ENCODE measurements at regions not wholly inside any gene's neighbourhood (a gene's known extent, or its start where the extent isn't known, plus 50 kb on each side); places are given as distances from the start of the nearest gene placed in this dataset.

DNA sequence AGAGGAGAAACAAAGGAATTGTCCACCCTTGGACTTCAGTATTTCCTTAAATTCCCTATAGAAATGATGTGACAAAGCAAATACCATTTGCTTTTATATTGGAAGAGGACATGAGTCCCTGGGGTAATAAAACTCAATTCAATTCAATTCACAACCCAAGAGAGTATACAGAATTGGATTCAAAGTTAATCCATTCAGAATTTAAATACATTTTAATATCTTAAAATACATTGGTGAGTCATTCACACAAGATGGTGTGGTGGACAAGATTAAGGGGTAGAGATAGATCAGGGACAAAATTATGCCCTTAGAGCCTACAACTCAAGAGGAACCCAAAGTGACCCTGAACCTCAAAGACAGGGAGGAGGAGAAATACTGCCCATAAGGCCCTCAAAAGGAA lies 495.0 kb upstream of the TMPO start:
- Mint-ChIP-seq H3K9me3 (peaks cover 0 to 2% (median 0%) of the 10 kb centered on the region in 7 donors), H3K36me3 (no peaks in the 10 kb centered on the region), H3K27ac (no peak overlapping the region), H3K4me1 (no peaks in the 10 kb centered on the region), H3K27me3 (ENCODE audit: low read depth in 3 of 3) (peaks cover 0 to 3% (median 2%) of the 10 kb centered on the region in 3 donors), H3K4me3 (no peak overlapping the region)
- Histone ChIP-seq H3K9ac (ENCODE audit: insufficient read depth, low read length, poor library complexity, severe bottlenecking) (no peak overlapping the region), H3K27me3 (ENCODE audit: control insufficient read depth in 2 of 2, insufficient read depth in 2 of 2, low read length in 2 of 2) (no peaks in the 10 kb centered on the region), H2AFZ (ENCODE audit: insufficient read depth, low read depth, low read length, poor library complexity, severe bottlenecking) (no peak overlapping the region), H4K20me1 (ENCODE audit: insufficient read depth, low read length) (no peaks in the 10 kb centered on the region), H3K36me3 (replicated peaks in 1 of 2; ENCODE audit: control insufficient read depth in 1 of 2, insufficient read depth in 2 of 2, low read length in 2 of 2) (no peaks in the 10 kb centered on the region), H3K4me1 (ENCODE audit: control insufficient read depth in 1 of 2, insufficient read depth in 2 of 2, low read length in 2 of 2) (no peaks in the 10 kb centered on the region), H3K27ac (ENCODE audit: low read depth in 1 of 2, low read length in 2 of 2) (no peak overlapping the region), H3K79me2 (ENCODE audit: insufficient read depth, low read length) (no peaks in the 10 kb centered on the region), H3K4me2 (replicated peaks; ENCODE audit: extremely low read depth, low read length, poor library complexity, severe bottlenecking) (no peak overlapping the region), H3K4me3 (replicated peaks in 1 of 3; ENCODE audit: low read depth in 2 of 3, low read length in 3 of 3) (no peak overlapping the region), H3K9me3 (replicated peaks in 1 of 2; ENCODE audit: control insufficient read depth in 1 of 2, insufficient read depth in 1 of 2, low read length in 2 of 2) (no peaks in the 10 kb centered on the region)
- no peak for TF ChIP-seq CTCF (IDR thresholded peaks at IDR 0.05)
- no peak for DNase-seq
- intact Hi-C loops (cut with micrococcal nuclease): no loop called here

DNA sequence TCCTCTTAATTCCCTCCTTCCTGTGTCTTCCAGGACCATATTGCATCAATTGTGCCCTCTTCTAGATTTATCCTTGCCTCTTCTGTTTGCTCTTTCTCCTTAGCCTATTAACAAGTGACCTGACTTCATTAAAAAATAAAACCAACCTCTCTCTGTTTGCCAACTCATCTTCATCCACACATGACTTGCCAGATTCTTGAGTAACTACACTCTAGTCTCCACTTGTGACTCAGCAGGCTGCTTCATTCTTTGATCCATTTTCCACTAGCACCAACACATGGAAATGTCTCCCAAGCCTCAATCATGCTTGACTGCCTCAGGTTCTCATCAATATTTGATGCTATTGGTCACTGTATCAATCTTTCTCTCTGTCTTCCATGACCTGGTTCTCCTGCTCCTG lies 492.4 kb upstream of the TMPO start:
- no peak for TF ChIP-seq CTCF (IDR thresholded peaks at IDR 0.05)
- Histone ChIP-seq H3K79me2 (ENCODE audit: insufficient read depth, low read length) (no peaks in the 10 kb centered on the region), H3K36me3 (replicated peaks in 1 of 2; ENCODE audit: control insufficient read depth in 1 of 2, insufficient read depth in 2 of 2, low read length in 2 of 2) (no peaks in the 10 kb centered on the region), H4K20me1 (ENCODE audit: insufficient read depth, low read length) (no peaks in the 10 kb centered on the region), H3K27me3 (ENCODE audit: control insufficient read depth in 2 of 2, insufficient read depth in 2 of 2, low read length in 2 of 2) (no peaks in the 10 kb centered on the region), H3K9me3 (replicated peaks in 1 of 2; ENCODE audit: control insufficient read depth in 1 of 2, insufficient read depth in 1 of 2, low read length in 2 of 2) (no peaks in the 10 kb centered on the region), H3K4me1 (ENCODE audit: control insufficient read depth in 1 of 2, insufficient read depth in 2 of 2, low read length in 2 of 2) (no peaks in the 10 kb centered on the region), H3K27ac (ENCODE audit: low read depth in 1 of 2, low read length in 2 of 2) (no peak overlapping the region), H3K4me3 (replicated peaks in 1 of 3; ENCODE audit: low read depth in 2 of 3, low read length in 3 of 3) (no peak overlapping the region), H2AFZ (ENCODE audit: insufficient read depth, low read depth, low read length, poor library complexity, severe bottlenecking) (no peak overlapping the region), H3K9ac (ENCODE audit: insufficient read depth, low read length, poor library complexity, severe bottlenecking) (no peak overlapping the region), H3K4me2 (replicated peaks; ENCODE audit: extremely low read depth, low read length, poor library complexity, severe bottlenecking) (no peak overlapping the region)
- H3K4me3 Mint-ChIP-seq: no peak overlapping the region
- intact Hi-C loops (cut with micrococcal nuclease): no loop called here
- peaks cover 0 to 2% (median 0%) of the 10 kb centered on the region in 7 donors for H3K9me3 Mint-ChIP-seq
- H3K4me1 Mint-ChIP-seq: no peaks in the 10 kb centered on the region
- H3K27ac Mint-ChIP-seq: no peak overlapping the region
- peaks cover 0 to 3% (median 2%) of the 10 kb centered on the region in 3 donors for H3K27me3 Mint-ChIP-seq (ENCODE audit: low read depth in 3 of 3)
- no peak for DNase-seq
- H3K36me3 Mint-ChIP-seq: no peaks in the 10 kb centered on the region
